ENCODE measurements at regions not wholly inside any gene's neighbourhood (a gene's known extent, or its start where the extent isn't known, plus 50 kb on each side); places are given as distances from the start of the nearest gene placed in this dataset.

- no peak for TF ChIP-seq CTCF (conservative IDR thresholded peaks at IDR 0.05; ENCODE audit: low read depth, low read length)
- no peak overlapping the region for H3K4me3 ChIP-seq (ENCODE audit: low read depth, low read length)
- DNase-seq (ENCODE audit: low read depth): no peak
These were observed 124.9 kb upstream of the POF1B start for GRCh38 chrX:85504381-85504780.

DNA sequence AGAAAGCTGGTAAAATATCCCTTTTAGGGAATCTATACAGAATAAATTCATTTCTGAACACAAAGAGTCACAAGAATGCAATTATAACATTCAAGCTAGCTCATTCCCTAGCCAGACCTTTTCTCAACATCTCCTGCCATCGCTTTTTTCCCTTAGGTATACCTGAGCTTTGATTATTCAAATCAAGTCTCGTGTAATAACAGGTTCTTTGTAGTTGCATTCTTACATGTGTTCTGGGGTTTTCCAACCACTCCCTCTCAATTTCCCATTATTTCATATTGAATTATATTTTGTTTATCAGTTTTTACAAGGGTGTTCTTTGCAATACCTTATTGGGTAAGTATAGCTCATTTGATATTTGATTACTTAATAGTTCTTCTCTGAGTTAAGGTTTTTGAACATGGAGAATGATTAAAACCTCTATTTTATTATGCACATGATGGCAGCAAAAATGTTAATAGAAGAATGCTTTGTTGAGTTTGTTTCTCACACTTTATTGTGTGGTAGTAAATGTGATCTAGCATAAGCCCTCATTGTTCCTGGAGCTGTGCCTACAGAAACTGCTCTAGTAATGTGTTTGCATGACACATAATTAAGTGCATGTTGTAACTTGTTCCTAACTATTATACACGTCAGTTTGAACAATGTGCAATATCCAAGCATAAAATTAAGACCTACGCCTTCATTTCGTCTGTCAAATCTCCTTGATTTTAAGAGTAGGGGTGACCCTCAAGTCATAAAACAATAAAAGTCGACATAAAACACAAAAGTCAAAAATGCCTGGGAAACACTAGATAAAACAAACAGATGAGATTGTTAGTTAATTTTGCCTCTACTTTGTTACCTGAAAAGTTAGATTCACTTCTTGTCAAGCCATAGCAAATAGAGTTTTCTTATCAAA, 124.0 kb upstream of the POF1B start:
- no peak for TF ChIP-seq CTCF (conservative IDR thresholded peaks at IDR 0.05; ENCODE audit: low read depth, low read length)
- no peak for DNase-seq (ENCODE audit: low read depth)

DNA sequence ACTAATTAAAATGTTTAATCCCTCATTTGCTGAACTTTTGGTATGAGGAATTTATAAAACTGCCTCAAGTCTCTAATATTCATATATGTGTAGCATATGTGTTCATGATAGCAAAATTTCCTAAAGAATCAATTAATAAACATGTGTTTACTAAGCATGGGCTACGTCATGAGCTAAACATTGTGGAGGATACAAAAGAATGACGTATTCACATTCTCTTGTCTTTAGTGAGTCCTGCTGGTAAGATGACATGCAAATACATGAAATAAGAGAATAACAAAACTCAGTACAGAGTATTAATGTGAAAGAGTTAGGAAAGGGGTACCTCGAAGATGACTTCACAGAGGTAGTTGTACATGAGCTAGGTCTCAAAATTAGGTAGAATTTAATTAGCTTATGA, 121.9 kb upstream of the POF1B start:
- DNase-seq (ENCODE audit: low read depth): no peak
- H3K4me3 ChIP-seq (ENCODE audit: low read depth, low read length): no peak overlapping the region
- TF ChIP-seq CTCF (conservative IDR thresholded peaks at IDR 0.05; ENCODE audit: low read depth, low read length): no peak

More for the DNA sequence above, 124.0 kb upstream of the POF1B start:
- H3K4me3 ChIP-seq (ENCODE audit: low read depth, low read length): no peak overlapping the region

- no peak for TF ChIP-seq CTCF (conservative IDR thresholded peaks at IDR 0.05; ENCODE audit: low read depth, low read length)
- H3K4me3 ChIP-seq (ENCODE audit: low read depth, low read length): no peak overlapping the region
- DNase-seq (ENCODE audit: low read depth): no peak
These were observed 119.9 kb upstream of the POF1B start for GRCh38 chrX:85499400-85499799.

DNA sequence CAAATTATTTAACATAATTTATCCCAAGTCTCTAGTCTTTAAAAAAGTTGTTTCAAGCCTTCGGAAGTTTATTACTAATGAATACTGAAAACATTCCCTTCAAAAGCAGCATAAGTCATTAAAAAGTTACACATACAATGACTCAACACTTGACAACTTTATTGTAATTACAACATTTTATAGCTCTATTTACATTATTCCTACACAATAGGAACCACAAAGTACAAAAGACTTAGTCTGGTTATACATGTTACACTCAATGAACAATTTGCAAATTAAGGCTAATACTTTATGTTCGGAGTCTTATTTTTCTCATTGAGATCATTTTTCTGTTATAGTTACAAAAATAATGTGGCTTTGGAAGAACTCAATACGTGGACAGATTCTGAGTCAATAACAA, 114.4 kb upstream of the POF1B start:
- no peak for TF ChIP-seq CTCF (conservative IDR thresholded peaks at IDR 0.05; ENCODE audit: low read depth, low read length)
- H3K4me3 ChIP-seq (ENCODE audit: low read depth, low read length): no peak overlapping the region
- DNase-seq (ENCODE audit: low read depth): no peak

DNA sequence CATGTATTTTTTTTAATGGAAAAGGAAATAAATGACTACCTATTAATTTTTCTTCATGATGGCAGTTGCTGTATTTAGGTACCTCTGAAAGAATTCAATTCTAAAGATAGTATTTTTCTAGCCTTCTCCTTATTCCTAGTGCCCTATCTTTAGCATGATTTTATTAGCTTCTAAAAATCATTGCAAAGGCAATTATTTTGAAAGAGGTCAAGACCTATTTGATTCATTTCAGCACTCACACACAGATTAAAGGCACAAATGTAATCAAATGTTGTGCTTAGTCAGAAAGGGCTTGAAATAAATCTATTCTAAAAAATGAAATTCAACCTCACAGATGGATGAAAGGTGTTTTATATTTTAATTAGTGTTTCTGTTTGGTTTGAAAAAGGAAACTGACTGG, 74.8 kb upstream of the POF1B start:
- TF ChIP-seq CTCF (conservative IDR thresholded peaks at IDR 0.05; ENCODE audit: low read depth, low read length): no peak
- no peak overlapping the region for H3K4me3 ChIP-seq (ENCODE audit: low read depth, low read length)
- no peak for DNase-seq (ENCODE audit: low read depth)

GRCh38 chrX:85444613-85445012, 65.1 kb upstream of the POF1B start:
- no peak for TF ChIP-seq CTCF (conservative IDR thresholded peaks at IDR 0.05; ENCODE audit: low read depth, low read length)
- no peak overlapping the region for H3K4me3 ChIP-seq (ENCODE audit: low read depth, low read length)
- DNase-seq (ENCODE audit: low read depth): no peak

All from choroid plexus epithelial cell (primary cell).